ENCODE measurements at regions not wholly inside any gene's neighbourhood (a gene's known extent, or its start where the extent isn't known, plus 50 kb on each side); places are given as distances from the start of the nearest gene placed in this dataset.

GRCh38 chr1:67604778-67605177 lies 80.2 kb upstream of the GADD45A start:
- Mint-ChIP-seq H3K27ac (ENCODE audit: unreplicated experiment) (no peak overlapping the region), H3K4me3 (ENCODE audit: low read depth, unreplicated experiment) (no peak overlapping the region), H3K9me3 (ENCODE audit: low read depth, unreplicated experiment) (no peaks in the 10 kb centered on the region), H3K4me1 (ENCODE audit: low read depth, unreplicated experiment) (no peaks in the 10 kb centered on the region), H3K27me3 (ENCODE audit: unreplicated experiment) (no peaks in the 10 kb centered on the region), H3K36me3 (ENCODE audit: insufficient read depth, unreplicated experiment) (no peaks in the 10 kb centered on the region)
- no peak for DNase-seq
- intact Hi-C loops (cut with micrococcal nuclease; ENCODE audit: unreplicated experiment), result no loop called here
- no TSS peak for BruUV-seq (replicated peaks)
- CTCF ChIA-PET, result interaction anchor here (1.0 kb wide), 1 partner anchor 18 kb away, joined by 3 read pairs; no protein-coding TSS in a partner anchor
- no peak for TF ChIP-seq CTCF (IDR thresholded peaks at IDR 0.05; ENCODE audit: unreplicated experiment)

GRCh38 chr1:67605209-67605780 lies 79.7 kb upstream of the GADD45A start:
- H3K4me1 Mint-ChIP-seq (ENCODE audit: low read depth, unreplicated experiment), result no peaks in the 10 kb centered on the region
- H3K27me3 Mint-ChIP-seq (ENCODE audit: unreplicated experiment), result no peaks in the 10 kb centered on the region
- H3K27ac Mint-ChIP-seq (ENCODE audit: unreplicated experiment), result no peak overlapping the region
- no peak overlapping the region for H3K4me3 Mint-ChIP-seq (ENCODE audit: low read depth, unreplicated experiment)
- BruUV-seq (replicated peaks), result no TSS peak
- H3K36me3 Mint-ChIP-seq (ENCODE audit: insufficient read depth, unreplicated experiment), result no peaks in the 10 kb centered on the region
- no peak for DNase-seq
- no peak for TF ChIP-seq CTCF (IDR thresholded peaks at IDR 0.05; ENCODE audit: unreplicated experiment)
- CTCF ChIA-PET, result interaction anchor here (1.0 kb wide), 1 partner anchor 18 kb away, joined by 3 read pairs; no protein-coding TSS in a partner anchor
- H3K9me3 Mint-ChIP-seq (ENCODE audit: low read depth, unreplicated experiment), result no peaks in the 10 kb centered on the region
- intact Hi-C loops (cut with micrococcal nuclease; ENCODE audit: unreplicated experiment), result no loop called here

GRCh38 chr1:67607286-67607685 lies 77.7 kb upstream of the GADD45A start:
- Mint-ChIP-seq H3K27me3 (ENCODE audit: unreplicated experiment) (no peaks in the 10 kb centered on the region), H3K36me3 (ENCODE audit: insufficient read depth, unreplicated experiment) (no peaks in the 10 kb centered on the region), H3K9me3 (ENCODE audit: low read depth, unreplicated experiment) (no peaks in the 10 kb centered on the region), H3K27ac (ENCODE audit: unreplicated experiment) (no peak overlapping the region), H3K4me1 (ENCODE audit: low read depth, unreplicated experiment) (no peaks in the 10 kb centered on the region), H3K4me3 (ENCODE audit: low read depth, unreplicated experiment) (no peak overlapping the region)
- no TSS peak for BruUV-seq (replicated peaks)
- intact Hi-C loops (cut with micrococcal nuclease; ENCODE audit: unreplicated experiment), result no loop called here
- CTCF ChIA-PET, result no interaction called here
- DNase-seq, result no peak
- no peak for TF ChIP-seq CTCF (IDR thresholded peaks at IDR 0.05; ENCODE audit: unreplicated experiment)

GRCh38 chr1:67607699-67608098 lies 77.3 kb upstream of the GADD45A start:
- Mint-ChIP-seq H3K36me3 (ENCODE audit: insufficient read depth, unreplicated experiment) (no peaks in the 10 kb centered on the region), H3K4me3 (ENCODE audit: low read depth, unreplicated experiment) (no peak overlapping the region), H3K27me3 (ENCODE audit: unreplicated experiment) (no peaks in the 10 kb centered on the region), H3K4me1 (ENCODE audit: low read depth, unreplicated experiment) (no peaks in the 10 kb centered on the region), H3K9me3 (ENCODE audit: low read depth, unreplicated experiment) (no peaks in the 10 kb centered on the region), H3K27ac (ENCODE audit: unreplicated experiment) (no peak overlapping the region)
- DNase-seq, result no peak
- intact Hi-C loops (cut with micrococcal nuclease; ENCODE audit: unreplicated experiment), result no loop called here
- no TSS peak for BruUV-seq (replicated peaks)
- CTCF ChIA-PET, result no interaction called here
- TF ChIP-seq CTCF (IDR thresholded peaks at IDR 0.05; ENCODE audit: unreplicated experiment), result no peak
